ENCODE measurements at regions not wholly inside any gene's neighbourhood (a gene's known extent, or its start where the extent isn't known, plus 50 kb on each side); places are given as distances from the start of the nearest gene placed in this dataset.

DNA sequence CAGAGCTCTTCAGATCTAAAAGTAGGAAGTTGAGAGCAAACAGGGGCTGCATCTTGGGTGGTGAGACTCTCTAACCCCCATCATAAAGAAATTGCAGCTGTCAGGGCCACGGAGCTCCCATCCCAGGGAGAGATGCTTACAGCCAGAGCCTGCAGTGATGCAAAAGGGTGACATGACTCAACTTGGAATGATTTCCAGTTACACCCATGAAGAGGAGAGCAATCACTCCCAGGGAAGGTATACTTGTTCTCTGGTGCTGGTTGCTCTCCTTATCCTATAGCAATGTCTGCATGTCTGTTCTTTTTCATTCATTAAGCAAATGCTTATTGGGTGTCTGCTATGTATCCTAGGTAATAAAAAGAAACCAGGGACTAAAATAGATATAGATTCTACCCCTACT is 228.0 kb downstream of the RAB11FIP2 start:
- TF ChIP-seq, protein P1, sequence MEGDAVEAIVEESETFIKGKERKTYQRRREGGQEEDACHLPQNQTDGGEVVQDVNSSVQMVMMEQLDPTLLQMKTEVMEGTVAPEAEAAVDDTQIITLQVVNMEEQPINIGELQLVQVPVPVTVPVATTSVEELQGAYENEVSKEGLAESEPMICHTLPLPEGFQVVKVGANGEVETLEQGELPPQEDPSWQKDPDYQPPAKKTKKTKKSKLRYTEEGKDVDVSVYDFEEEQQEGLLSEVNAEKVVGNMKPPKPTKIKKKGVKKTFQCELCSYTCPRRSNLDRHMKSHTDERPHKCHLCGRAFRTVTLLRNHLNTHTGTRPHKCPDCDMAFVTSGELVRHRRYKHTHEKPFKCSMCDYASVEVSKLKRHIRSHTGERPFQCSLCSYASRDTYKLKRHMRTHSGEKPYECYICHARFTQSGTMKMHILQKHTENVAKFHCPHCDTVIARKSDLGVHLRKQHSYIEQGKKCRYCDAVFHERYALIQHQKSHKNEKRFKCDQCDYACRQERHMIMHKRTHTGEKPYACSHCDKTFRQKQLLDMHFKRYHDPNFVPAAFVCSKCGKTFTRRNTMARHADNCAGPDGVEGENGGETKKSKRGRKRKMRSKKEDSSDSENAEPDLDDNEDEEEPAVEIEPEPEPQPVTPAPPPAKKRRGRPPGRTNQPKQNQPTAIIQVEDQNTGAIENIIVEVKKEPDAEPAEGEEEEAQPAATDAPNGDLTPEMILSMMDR (conservative IDR thresholded peaks at IDR 0.05; ENCODE audit: low read depth, low read length), result no peak
- Histone ChIP-seq H3K79me2 (ENCODE audit: insufficient read depth, low read depth) (no peaks in the 10 kb centered on the region), H2AFZ (ENCODE audit: low read depth) (no peak overlapping the region), H3K27ac (no peak overlapping the region), H3K36me3 (ENCODE audit: insufficient read depth) (no peaks in the 10 kb centered on the region), H3K4me3 (IDR thresholded peaks at IDR 0.05; ENCODE audit: insufficient read depth, low read depth, low read length) (no peak overlapping the region), H3K4me1 (ENCODE audit: low read depth, poor library complexity, severe bottlenecking) (peaks cover 48% of the 10 kb centered on the region), H3K9ac (no peak overlapping the region), H3K4me2 (peak overlapping the region; percentile 69; the same call in 1 of the 2 replicates), H3K27me3 (ENCODE audit: insufficient read depth, low read depth) (no peaks in the 10 kb centered on the region), H4K20me1 (ENCODE audit: insufficient read depth) (no peaks in the 10 kb centered on the region)

DNA sequence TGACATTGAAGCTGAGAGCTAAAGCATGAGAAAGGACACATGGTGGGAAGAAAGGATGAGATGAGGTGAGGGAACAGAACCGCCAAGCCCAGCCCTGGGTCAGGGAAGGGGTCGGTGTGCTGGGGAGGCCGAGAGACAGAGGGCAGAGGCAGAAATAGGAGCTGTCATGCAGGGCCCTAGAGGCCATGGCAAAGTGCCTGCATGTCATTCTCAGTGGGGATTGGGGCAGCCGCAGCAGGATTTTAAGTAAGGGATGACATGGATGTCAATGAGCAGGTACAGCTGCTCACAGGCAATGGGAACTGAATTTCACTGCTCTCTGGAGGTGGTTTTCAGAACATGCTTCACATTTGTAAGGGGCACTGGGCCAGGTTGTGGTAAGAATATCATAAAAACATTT is 227.4 kb downstream of the RAB11FIP2 start:
- Histone ChIP-seq H4K20me1 (ENCODE audit: insufficient read depth) (no peaks in the 10 kb centered on the region), H3K27me3 (ENCODE audit: insufficient read depth, low read depth) (no peaks in the 10 kb centered on the region), H3K4me2 (peak overlapping the region; percentile 69; the same call in 1 of the 2 replicates), H3K79me2 (ENCODE audit: insufficient read depth, low read depth) (no peaks in the 10 kb centered on the region), H3K27ac (peak overlapping the region; percentile 30), H3K4me3 (IDR thresholded peaks at IDR 0.05; ENCODE audit: insufficient read depth, low read depth, low read length) (no peak overlapping the region), H2AFZ (ENCODE audit: low read depth) (peak overlapping the region; percentile 7), H3K4me1 (ENCODE audit: low read depth, poor library complexity, severe bottlenecking) (peaks cover 48% of the 10 kb centered on the region), H3K9ac (no peak overlapping the region; the same call in 1 of the 2 replicates), H3K36me3 (ENCODE audit: insufficient read depth) (no peaks in the 10 kb centered on the region)
- TF ChIP-seq, protein P1 (conservative IDR thresholded peaks at IDR 0.05; ENCODE audit: low read depth, low read length), result no peak

DNA sequence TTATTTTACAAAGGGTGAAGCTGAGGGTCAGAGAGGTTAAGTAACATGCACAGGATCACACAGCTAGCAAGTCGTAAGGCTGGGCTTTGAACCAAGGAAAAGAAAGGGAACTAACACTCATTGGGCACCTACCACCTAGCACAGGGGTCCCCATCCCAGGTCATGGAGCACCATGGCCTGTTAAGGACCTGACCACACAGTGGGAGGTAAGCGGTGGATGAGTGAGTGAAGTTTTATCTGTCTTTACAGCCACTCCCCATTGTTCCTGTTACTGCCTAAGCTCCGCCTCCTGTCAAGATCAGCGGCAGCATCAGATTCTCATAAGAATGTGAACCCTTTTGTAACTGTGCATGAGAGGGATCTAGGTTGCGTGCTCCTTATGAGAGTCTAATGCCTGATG is 222.8 kb downstream of the RAB11FIP2 start:
- TF ChIP-seq, protein P1 (conservative IDR thresholded peaks at IDR 0.05; ENCODE audit: low read depth, low read length), result no peak
- Histone ChIP-seq H3K9ac (no peak overlapping the region), H2AFZ (ENCODE audit: low read depth) (no peak overlapping the region)

DNA sequence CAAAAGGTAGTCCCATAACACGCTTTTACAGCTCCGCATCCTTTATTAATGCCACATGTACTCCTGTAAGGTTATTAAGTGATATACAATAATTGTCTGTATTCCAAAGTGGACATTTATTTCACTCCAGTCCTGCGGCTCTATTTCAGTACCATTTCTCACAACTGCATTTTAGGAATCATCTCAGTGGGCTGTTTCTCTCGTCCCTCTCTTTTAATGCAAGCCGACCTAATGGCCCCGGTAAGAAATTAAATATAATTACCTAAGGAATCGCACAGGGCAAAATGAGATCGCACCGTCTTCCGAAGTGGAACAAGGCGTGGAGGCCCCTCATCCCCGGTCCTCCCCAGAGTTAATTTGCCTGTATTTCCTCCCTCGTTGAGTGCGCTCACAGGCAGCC is 216.5 kb downstream of the RAB11FIP2 start:
- no peaks in the 10 kb centered on the region for H3K36me3 ChIP-seq (ENCODE audit: insufficient read depth)
- no peaks in the 10 kb centered on the region for H3K79me2 ChIP-seq (ENCODE audit: insufficient read depth, low read depth)
- no peak overlapping the region for H3K27ac ChIP-seq
- TF ChIP-seq, protein P1 (conservative IDR thresholded peaks at IDR 0.05; ENCODE audit: low read depth, low read length), result no peak
- H3K4me3 ChIP-seq (IDR thresholded peaks at IDR 0.05; ENCODE audit: insufficient read depth, low read depth, low read length), result no peak overlapping the region
- no peaks in the 10 kb centered on the region for H3K4me1 ChIP-seq (ENCODE audit: low read depth, poor library complexity, severe bottlenecking)
- H2AFZ ChIP-seq (ENCODE audit: low read depth), result no peak overlapping the region
- H3K4me2 ChIP-seq, result no peak overlapping the region
- H4K20me1 ChIP-seq (ENCODE audit: insufficient read depth), result no peaks in the 10 kb centered on the region
- no peaks in the 10 kb centered on the region for H3K27me3 ChIP-seq (ENCODE audit: insufficient read depth, low read depth)
- H3K9ac ChIP-seq, result no peak overlapping the region

More for the DNA sequence above, 222.8 kb downstream of the RAB11FIP2 start:
- Histone ChIP-seq H3K79me2 (ENCODE audit: insufficient read depth, low read depth) (no peaks in the 10 kb centered on the region), H3K27ac (no peak overlapping the region), H4K20me1 (ENCODE audit: insufficient read depth) (no peaks in the 10 kb centered on the region), H3K4me2 (no peak overlapping the region), H3K27me3 (ENCODE audit: insufficient read depth, low read depth) (no peaks in the 10 kb centered on the region), H3K4me1 (ENCODE audit: low read depth, poor library complexity, severe bottlenecking) (peaks cover 29% of the 10 kb centered on the region), H3K36me3 (ENCODE audit: insufficient read depth) (no peaks in the 10 kb centered on the region), H3K4me3 (IDR thresholded peaks at IDR 0.05; ENCODE audit: insufficient read depth, low read depth, low read length) (no peak overlapping the region)

Measured in KMS-11 (cell line).